GM23338 (cell line): ENCODE measurements at regions not wholly inside any gene's neighbourhood (a gene's known extent, or its start where the extent isn't known, plus 50 kb on each side); places are given as distances from the start of the nearest gene placed in this dataset.

ENCODE experiments used
- EZH2 ChIP-seq: fragments of 200-600 bp; sonication (generic); IDR thresholded peaks from one replicate; pipeline ENCODE4 v1.8.0; 2017; ENCODE audit warnings: antibody characterized with exemption, mild to moderate bottlenecking, low read depth; ENCODE audit not compliant: unreplicated experiment
- POLR2AphosphoS5 ChIP-seq: IDR thresholded peaks from 2 replicates; pipeline ENCODE4 v1.6.1; 2016; ENCODE audit warnings: antibody characterized with exemption, low read depth

GRCh38 chr10:55551603-55552002, 750.6 kb upstream of the PCDH15 start:
- TF ChIP-seq EZH2: no peak
- TF ChIP-seq POLR2AphosphoS5: no peak
